IPS DF 6.9 (cell line): ENCODE measurements at regions not wholly inside any gene's neighbourhood (a gene's known extent, or its start where the extent isn't known, plus 50 kb on each side); places are given as distances from the start of the nearest gene placed in this dataset.

Experiments used
- DNase-seq: peaks from one replicate; pipeline ENCODE4 v3.0.0-alpha.2; 2013; ENCODE audit warnings: low read depth, low spot score
- H3K27ac ChIP-seq: one replicate; pipeline ENCODE4 v1.5.1; 2013; ENCODE audit warnings: low read length, control low read depth
- H3K27me3 ChIP-seq: 2 replicates; pipeline ENCODE4 v1.6.1; 2013; ENCODE audit warnings: mild to moderate bottlenecking, low read length; ENCODE audit not compliant: control insufficient read depth, insufficient read depth
- H3K36me3 ChIP-seq: 2 replicates; pipeline ENCODE4 v1.6.1; 2013; ENCODE audit warnings: low read length; ENCODE audit not compliant: control insufficient read depth, insufficient read depth
- H3K4me1 ChIP-seq: 2 replicates; pipeline ENCODE4 v1.6.1; 2013; ENCODE audit warnings: low read length; ENCODE audit not compliant: control insufficient read depth, insufficient read depth
- H3K4me3 ChIP-seq: 2 replicates; pipeline ENCODE4 v1.5.1; 2013; ENCODE audit warnings: mild to moderate bottlenecking, low read length
- H3K9me3 ChIP-seq: 2 replicates; pipeline ENCODE4 v1.6.1; 2013; ENCODE audit warnings: low read length, inconsistent platforms; ENCODE audit not compliant: control insufficient read depth, insufficient read depth
- WGBS: extraction: QIAGEN DNeasy Blood & Tissue Kit; methylation state at CpG from one replicate; pipeline ENCODE4 v1.1.7; 2013; ENCODE audit warnings: mixed read lengths, missing lambda C conversion rate; ENCODE audit not compliant: insufficient read length, insufficient coverage; 5-methylcytosine and 5-hydroxymethylcytosine counted together

- no peak for DNase-seq
- Histone ChIP-seq H3K4me1 (no peaks in the 10 kb centered on the region), H3K27ac (no peak overlapping the region), H3K9me3 (no peaks in the 10 kb centered on the region), H3K4me3 (no peak overlapping the region), H3K27me3 (no peaks in the 10 kb centered on the region), H3K36me3 (no peaks in the 10 kb centered on the region)
- WGBS: no CpG with 5 or more reads among the region's 3 CpGs
Measured at GRCh38 chr11:21814169-21814568, 378.7 kb upstream of the ANO5 start.

GRCh38 chr11:21817696-21818095 is 375.2 kb upstream of the ANO5 start:
- Histone ChIP-seq H3K27ac (no peak overlapping the region), H3K4me3 (no peak overlapping the region), H3K36me3 (no peaks in the 10 kb centered on the region), H3K27me3 (no peaks in the 10 kb centered on the region), H3K9me3 (no peaks in the 10 kb centered on the region), H3K4me1 (no peaks in the 10 kb centered on the region)
- DNase-seq: no peak
- WGBS: no CpG with 5 or more reads among the region's 3 CpGs

GRCh38 chr11:21820176-21820575 is 372.7 kb upstream of the ANO5 start:
- no peak overlapping the region for H3K4me3 ChIP-seq
- H3K4me1 ChIP-seq: no peaks in the 10 kb centered on the region
- no peak for DNase-seq
- H3K27ac ChIP-seq: no peak overlapping the region
- H3K36me3 ChIP-seq: no peaks in the 10 kb centered on the region
- H3K27me3 ChIP-seq: no peaks in the 10 kb centered on the region
- no peaks in the 10 kb centered on the region for H3K9me3 ChIP-seq

GRCh38 chr11:21825127-21825526 is 367.8 kb upstream of the ANO5 start:
- no peak for DNase-seq
- Histone ChIP-seq H3K9me3 (no peaks in the 10 kb centered on the region), H3K27ac (no peak overlapping the region), H3K36me3 (no peaks in the 10 kb centered on the region), H3K27me3 (no peaks in the 10 kb centered on the region), H3K4me3 (no peak overlapping the region), H3K4me1 (no peaks in the 10 kb centered on the region)
- no CpG with 5 or more reads among the region's 2 CpGs for WGBS

- Histone ChIP-seq H3K27ac (no peak overlapping the region), H3K4me3 (no peak overlapping the region)
- no CpG with 5 or more reads among the region's 3 CpGs for WGBS
Measured at GRCh38 chr11:21838427-21838826, 354.5 kb upstream of the ANO5 start.

GRCh38 chr11:21839796-21840195 is 353.1 kb upstream of the ANO5 start:
- Histone ChIP-seq H3K4me1 (no peaks in the 10 kb centered on the region), H3K9me3 (no peaks in the 10 kb centered on the region), H3K27me3 (no peaks in the 10 kb centered on the region), H3K4me3 (no peak overlapping the region), H3K36me3 (no peaks in the 10 kb centered on the region), H3K27ac (no peak overlapping the region)
- no CpG with 5 or more reads among the region's 2 CpGs for WGBS
- no peak for DNase-seq

More at GRCh38 chr11:21838427-21838826, 354.5 kb upstream of the ANO5 start:
- H3K4me1 ChIP-seq: no peaks in the 10 kb centered on the region
- H3K27me3 ChIP-seq: no peaks in the 10 kb centered on the region
- H3K36me3 ChIP-seq: no peaks in the 10 kb centered on the region
- H3K9me3 ChIP-seq: no peaks in the 10 kb centered on the region
- no peak for DNase-seq

- no CpG with 5 or more reads among the region's 4 CpGs for WGBS
- Histone ChIP-seq H3K27me3 (no peaks in the 10 kb centered on the region), H3K4me1 (no peaks in the 10 kb centered on the region), H3K4me3 (no peak overlapping the region), H3K9me3 (no peaks in the 10 kb centered on the region), H3K36me3 (no peaks in the 10 kb centered on the region), H3K27ac (no peak overlapping the region)
- DNase-seq: no peak
Measured at GRCh38 chr11:21861314-21861713, 331.6 kb upstream of the ANO5 start.

- H3K27ac ChIP-seq: no peak overlapping the region
- no peaks in the 10 kb centered on the region for H3K27me3 ChIP-seq
- WGBS: no CpG with 5 or more reads among the region's 4 CpGs
- H3K4me1 ChIP-seq: no peaks in the 10 kb centered on the region
- H3K9me3 ChIP-seq: no peaks in the 10 kb centered on the region
- no peak overlapping the region for H3K4me3 ChIP-seq
- no peaks in the 10 kb centered on the region for H3K36me3 ChIP-seq
- no peak for DNase-seq
Measured at GRCh38 chr11:21865541-21865940, 327.3 kb upstream of the ANO5 start.

- no peaks in the 10 kb centered on the region for H3K36me3 ChIP-seq
- no peak overlapping the region for H3K27ac ChIP-seq
- DNase-seq: no peak
- H3K4me1 ChIP-seq: no peaks in the 10 kb centered on the region
- no peaks in the 10 kb centered on the region for H3K27me3 ChIP-seq
- no peaks in the 10 kb centered on the region for H3K9me3 ChIP-seq
- no CpG with 5 or more reads among the region's 2 CpGs for WGBS
- no peak overlapping the region for H3K4me3 ChIP-seq
Measured at GRCh38 chr11:21866781-21867180, 326.1 kb upstream of the ANO5 start.

GRCh38 chr11:21877151-21877550 is 315.7 kb upstream of the ANO5 start:
- Histone ChIP-seq H3K27ac (no peak overlapping the region), H3K4me1 (no peaks in the 10 kb centered on the region), H3K36me3 (no peaks in the 10 kb centered on the region), H3K27me3 (no peaks in the 10 kb centered on the region), H3K4me3 (no peak overlapping the region), H3K9me3 (no peaks in the 10 kb centered on the region)
- no peak for DNase-seq

- no CpG with 5 or more reads among the region's 3 CpGs for WGBS
- Histone ChIP-seq H3K36me3 (no peaks in the 10 kb centered on the region), H3K4me3 (no peak overlapping the region), H3K27ac (no peak overlapping the region), H3K27me3 (no peaks in the 10 kb centered on the region), H3K9me3 (no peaks in the 10 kb centered on the region), H3K4me1 (no peaks in the 10 kb centered on the region)
- DNase-seq: no peak
Measured at GRCh38 chr11:21883354-21883753, 309.5 kb upstream of the ANO5 start.
